ENCODE measurements at regions not wholly inside any gene's neighbourhood (a gene's known extent, or its start where the extent isn't known, plus 50 kb on each side); places are given as distances from the start of the nearest gene placed in this dataset.

- Histone ChIP-seq H3K27me3 (ENCODE audit: control insufficient read depth in 2 of 2, insufficient read depth in 2 of 2, low read length in 2 of 2) (no peaks in the 10 kb centered on the region), H3K9me3 (replicated peaks in 1 of 2; ENCODE audit: control insufficient read depth in 1 of 2, insufficient read depth in 1 of 2, low read length in 2 of 2) (peaks cover 13 to 17% of the 10 kb centered on the region in 2 donors), H3K4me3 (replicated peaks in 1 of 3; ENCODE audit: low read depth in 2 of 3, low read length in 3 of 3) (no peak overlapping the region), H4K20me1 (ENCODE audit: insufficient read depth, low read length) (no peaks in the 10 kb centered on the region), H3K9ac (ENCODE audit: insufficient read depth, low read length, poor library complexity, severe bottlenecking) (no peak overlapping the region), H3K36me3 (replicated peaks in 1 of 2; ENCODE audit: control insufficient read depth in 1 of 2, insufficient read depth in 2 of 2, low read length in 2 of 2) (no peaks in the 10 kb centered on the region), H3K4me1 (ENCODE audit: control insufficient read depth in 1 of 2, insufficient read depth in 2 of 2, low read length in 2 of 2) (no peaks in the 10 kb centered on the region), H3K4me2 (replicated peaks; ENCODE audit: extremely low read depth, low read length, poor library complexity, severe bottlenecking) (no peak overlapping the region), H3K79me2 (ENCODE audit: insufficient read depth, low read length) (no peaks in the 10 kb centered on the region), H3K27ac (ENCODE audit: low read depth in 1 of 2, low read length in 2 of 2) (no peak overlapping the region), H2AFZ (ENCODE audit: insufficient read depth, low read depth, low read length, poor library complexity, severe bottlenecking) (no peak overlapping the region)
- DNase-seq = no peak
- H3K27me3 Mint-ChIP-seq (ENCODE audit: low read depth in 3 of 3) = peaks cover 0 to 2% (median 2%) of the 10 kb centered on the region in 3 donors
- TF ChIP-seq CTCF (IDR thresholded peaks at IDR 0.05) = no peak
- H3K9me3 Mint-ChIP-seq = peaks cover 2 to 17% (median 10%) of the 10 kb centered on the region in 7 donors
- H3K4me3 Mint-ChIP-seq = no peak overlapping the region
- H3K4me1 Mint-ChIP-seq = no peaks in the 10 kb centered on the region
- no peaks in the 10 kb centered on the region for H3K36me3 Mint-ChIP-seq
- H3K27ac Mint-ChIP-seq = no peak overlapping the region
- intact Hi-C loops (cut with micrococcal nuclease) = no loop called here
Observed at GRCh38 chr4:18480342-18480741, 458.8 kb upstream of the LCORL start.

- no peak overlapping the region for H3K27ac ChIP-seq (ENCODE audit: low read depth in 1 of 2, low read length in 2 of 2)
- no peaks in the 10 kb centered on the region for H3K27me3 ChIP-seq (ENCODE audit: control insufficient read depth in 2 of 2, insufficient read depth in 2 of 2, low read length in 2 of 2)
- WGBS (ENCODE audit: insufficient coverage) = no CpG with 5 or more reads among the region's 3 CpGs
- peaks cover 13 to 17% of the 10 kb centered on the region in 2 donors for H3K9me3 ChIP-seq (replicated peaks in 1 of 2; ENCODE audit: control insufficient read depth in 1 of 2, insufficient read depth in 1 of 2, low read length in 2 of 2)
- no peak overlapping the region for H3K4me2 ChIP-seq (replicated peaks; ENCODE audit: extremely low read depth, low read length, poor library complexity, severe bottlenecking)
- Mint-ChIP-seq H3K4me1 (no peaks in the 10 kb centered on the region), H3K9me3 (peaks cover 2 to 17% (median 10%) of the 10 kb centered on the region in 7 donors), H3K27ac (no peak overlapping the region), H3K36me3 (no peaks in the 10 kb centered on the region), H3K27me3 (ENCODE audit: low read depth in 3 of 3) (peaks cover 0 to 2% (median 2%) of the 10 kb centered on the region in 3 donors), H3K4me3 (no peak overlapping the region)
- intact Hi-C loops (cut with micrococcal nuclease) = no loop called here
- no peaks in the 10 kb centered on the region for H3K4me1 ChIP-seq (ENCODE audit: control insufficient read depth in 1 of 2, insufficient read depth in 2 of 2, low read length in 2 of 2)
- H2AFZ ChIP-seq (ENCODE audit: insufficient read depth, low read depth, low read length, poor library complexity, severe bottlenecking) = no peak overlapping the region
- no peaks in the 10 kb centered on the region for H3K36me3 ChIP-seq (replicated peaks in 1 of 2; ENCODE audit: control insufficient read depth in 1 of 2, insufficient read depth in 2 of 2, low read length in 2 of 2)
- no peak overlapping the region for H3K9ac ChIP-seq (ENCODE audit: insufficient read depth, low read length, poor library complexity, severe bottlenecking)
- no peaks in the 10 kb centered on the region for H3K79me2 ChIP-seq (ENCODE audit: insufficient read depth, low read length)
- no peak for DNase-seq
- H4K20me1 ChIP-seq (ENCODE audit: insufficient read depth, low read length) = no peaks in the 10 kb centered on the region
- no peak for TF ChIP-seq CTCF (IDR thresholded peaks at IDR 0.05)
- no peak overlapping the region for H3K4me3 ChIP-seq (replicated peaks in 1 of 3; ENCODE audit: low read depth in 2 of 3, low read length in 3 of 3)
Observed at GRCh38 chr4:18479825-18480224, 458.3 kb upstream of the LCORL start.
